ENCODE measurements at regions not wholly inside any gene's neighbourhood (a gene's known extent, or its start where the extent isn't known, plus 50 kb on each side); places are given as distances from the start of the nearest gene placed in this dataset.

- no peaks in the 10 kb centered on the region for H3K27me3 ChIP-seq (ENCODE audit: control insufficient read depth, insufficient read depth, low read length)
- H3K4me2 ChIP-seq (ENCODE audit: extremely low read depth, insufficient read depth, low read length) = no peak overlapping the region
- no peak for TF ChIP-seq CTCF (conservative IDR thresholded peaks at IDR 0.05 in 1 of 2, IDR thresholded peaks at IDR 0.05 in 1 of 2; ENCODE audit: low read depth in 1 of 2, low read length in 2 of 2)
- TF ChIP-seq EZH2 (IDR thresholded peaks at IDR 0.05; ENCODE audit: low read length, missing control alignments) = no peak
- no peaks in the 10 kb centered on the region for H3K36me3 ChIP-seq (ENCODE audit: control insufficient read depth, insufficient read depth, low read length)
- no peak overlapping the region for H2AFZ ChIP-seq (ENCODE audit: low read length)
- no peaks in the 10 kb centered on the region for H3K9me3 ChIP-seq (ENCODE audit: control insufficient read depth, insufficient read depth, low read depth, low read length)
- H3K4me3 ChIP-seq (replicated peaks in 1 of 4; ENCODE audit: control extremely low read depth in 1 of 4, insufficient read depth in 1 of 4, low read depth in 3 of 4, low read length in 4 of 4) = no peak overlapping the region
- H3K27ac ChIP-seq (ENCODE audit: insufficient read depth, low read length) = no peak overlapping the region
- no peaks in the 10 kb centered on the region for H3K4me1 ChIP-seq (ENCODE audit: control insufficient read depth, extremely low read depth, insufficient read depth, low read length)
- no peak overlapping the region for H3K9ac ChIP-seq (ENCODE audit: insufficient read depth, low read length)
- DNase-seq (ENCODE audit: low read depth in 2 of 2) = no peak
- no peaks in the 10 kb centered on the region for H4K20me1 ChIP-seq (ENCODE audit: control insufficient read depth, extremely low read depth, insufficient read depth, low read length)
- no peaks in the 10 kb centered on the region for H3K79me2 ChIP-seq (ENCODE audit: control insufficient read depth, insufficient read depth, low read length)
These were observed 611.6 kb upstream of the FZD8 start for GRCh38 chr10:36253731-36254130.

- Histone ChIP-seq H3K27me3 (ENCODE audit: control insufficient read depth, insufficient read depth, low read length) (no peaks in the 10 kb centered on the region), H3K4me2 (ENCODE audit: extremely low read depth, insufficient read depth, low read length) (no peak overlapping the region), H3K9me3 (ENCODE audit: control insufficient read depth, insufficient read depth, low read depth, low read length) (no peaks in the 10 kb centered on the region), H3K36me3 (ENCODE audit: control insufficient read depth, insufficient read depth, low read length) (no peaks in the 10 kb centered on the region), H3K79me2 (ENCODE audit: control insufficient read depth, insufficient read depth, low read length) (no peaks in the 10 kb centered on the region), H3K4me1 (ENCODE audit: control insufficient read depth, extremely low read depth, insufficient read depth, low read length) (no peaks in the 10 kb centered on the region), H3K4me3 (replicated peaks in 1 of 4; ENCODE audit: control extremely low read depth in 1 of 4, insufficient read depth in 1 of 4, low read depth in 3 of 4, low read length in 4 of 4) (no peak overlapping the region), H3K9ac (ENCODE audit: insufficient read depth, low read length) (no peak overlapping the region), H4K20me1 (ENCODE audit: control insufficient read depth, extremely low read depth, insufficient read depth, low read length) (no peaks in the 10 kb centered on the region), H3K27ac (ENCODE audit: insufficient read depth, low read length) (no peak overlapping the region), H2AFZ (ENCODE audit: low read length) (no peak overlapping the region)
- TF ChIP-seq CTCF (conservative IDR thresholded peaks at IDR 0.05 in 1 of 2, IDR thresholded peaks at IDR 0.05 in 1 of 2; ENCODE audit: low read depth in 1 of 2, low read length in 2 of 2) (no peak), EZH2 (IDR thresholded peaks at IDR 0.05; ENCODE audit: low read length, missing control alignments) (no peak)
- no peak for DNase-seq (ENCODE audit: low read depth in 2 of 2)
These were observed 609.0 kb upstream of the FZD8 start for GRCh38 chr10:36251068-36251467.

- Histone ChIP-seq H3K4me2 (ENCODE audit: extremely low read depth, insufficient read depth, low read length) (no peak overlapping the region), H2AFZ (ENCODE audit: low read length) (no peak overlapping the region), H3K79me2 (ENCODE audit: control insufficient read depth, insufficient read depth, low read length) (no peaks in the 10 kb centered on the region), H3K27ac (ENCODE audit: insufficient read depth, low read length) (no peak overlapping the region), H3K4me3 (replicated peaks in 1 of 4; ENCODE audit: control extremely low read depth in 1 of 4, insufficient read depth in 1 of 4, low read depth in 3 of 4, low read length in 4 of 4) (no peak overlapping the region), H3K9ac (ENCODE audit: insufficient read depth, low read length) (no peak overlapping the region), H3K4me1 (ENCODE audit: control insufficient read depth, extremely low read depth, insufficient read depth, low read length) (no peaks in the 10 kb centered on the region), H3K9me3 (ENCODE audit: control insufficient read depth, insufficient read depth, low read depth, low read length) (no peaks in the 10 kb centered on the region), H3K36me3 (ENCODE audit: control insufficient read depth, insufficient read depth, low read length) (no peaks in the 10 kb centered on the region), H3K27me3 (ENCODE audit: control insufficient read depth, insufficient read depth, low read length) (no peaks in the 10 kb centered on the region), H4K20me1 (ENCODE audit: control insufficient read depth, extremely low read depth, insufficient read depth, low read length) (no peaks in the 10 kb centered on the region)
- DNase-seq (ENCODE audit: low read depth in 2 of 2) = no peak
- TF ChIP-seq CTCF (conservative IDR thresholded peaks at IDR 0.05 in 1 of 2, IDR thresholded peaks at IDR 0.05 in 1 of 2; ENCODE audit: low read depth in 1 of 2, low read length in 2 of 2) (no peak), EZH2 (IDR thresholded peaks at IDR 0.05; ENCODE audit: low read length, missing control alignments) (no peak)
These were observed 606.3 kb upstream of the FZD8 start for GRCh38 chr10:36248304-36248981.

Measured in fibroblast of lung (primary cell).